ENCODE measurements at regions not wholly inside any gene's neighbourhood (a gene's known extent, or its start where the extent isn't known, plus 50 kb on each side); places are given as distances from the start of the nearest gene placed in this dataset.

- DNase-seq, result peak; percentile 16
Observed at GRCh38 chr5:51279983-51280706, 103.1 kb upstream of the ISL1 start.

- no peak for DNase-seq
Observed at GRCh38 chr5:51286046-51286445, 97.2 kb upstream of the ISL1 start.

GRCh38 chr5:51302343-51302742, 80.9 kb upstream of the ISL1 start:
- DNase-seq, result no peak

GRCh38 chr5:51326844-51327243, 56.4 kb upstream of the ISL1 start:
- DNase-seq, result no peak

All from NCI-H1694 (cell line).